ENCODE measurements at regions not wholly inside any gene's neighbourhood (a gene's known extent, or its start where the extent isn't known, plus 50 kb on each side); places are given as distances from the start of the nearest gene placed in this dataset.
"Not testable (repeated sequence)": the region's sequence is repeated elsewhere in the genome, so short reads cannot be mapped to it uniquely, and the experiment has no call there.

GRCh38 chr7:152553671-152554317, 118.0 kb upstream of the KMT2C start:
- no peak for DNase-seq
- no peak overlapping the region for H3K9ac ChIP-seq (ENCODE audit: low read length)
- no peak overlapping the region for H3K27ac ChIP-seq (ENCODE audit: low read length)
- no peaks in the 10 kb centered on the region for H3K79me2 ChIP-seq (ENCODE audit: low read length)
- H3K27me3 ChIP-seq (ENCODE audit: low read length): no peaks in the 10 kb centered on the region
- no peaks in the 10 kb centered on the region for H3K36me3 ChIP-seq (ENCODE audit: insufficient read depth, low read length)
- no peaks in the 10 kb centered on the region for H4K20me1 ChIP-seq (ENCODE audit: insufficient read depth, low read depth, low read length)
- H3K4me2 ChIP-seq (ENCODE audit: low read depth, low read length, poor library complexity, severe bottlenecking): no peak overlapping the region
- no peak overlapping the region for H2AFZ ChIP-seq (ENCODE audit: low read length)
- no peaks in the 10 kb centered on the region for H3K9me2 ChIP-seq (replicated peaks; ENCODE audit: insufficient read depth, low read length)
- H3K9me3 ChIP-seq (ENCODE audit: low read length): no peaks in the 10 kb centered on the region
- H3K4me1 ChIP-seq (ENCODE audit: low read length): no peaks in the 10 kb centered on the region
- no peak overlapping the region for H3K4me3 ChIP-seq (ENCODE audit: low read length)

- Histone ChIP-seq H3K4me1 (ENCODE audit: low read length) (no peaks in the 10 kb centered on the region), H3K9me2 (replicated peaks; ENCODE audit: insufficient read depth, low read length) (no peaks in the 10 kb centered on the region), H3K9me3 (ENCODE audit: low read length) (no peaks in the 10 kb centered on the region), H3K4me3 (ENCODE audit: low read length) (no peak overlapping the region), H2AFZ (ENCODE audit: low read length) (no peak overlapping the region), H3K27me3 (ENCODE audit: low read length) (no peaks in the 10 kb centered on the region), H3K4me2 (ENCODE audit: low read depth, low read length, poor library complexity, severe bottlenecking) (no peak overlapping the region), H3K36me3 (ENCODE audit: insufficient read depth, low read length) (no peaks in the 10 kb centered on the region), H3K9ac (ENCODE audit: low read length) (no peak overlapping the region), H4K20me1 (ENCODE audit: insufficient read depth, low read depth, low read length) (no peaks in the 10 kb centered on the region), H3K27ac (ENCODE audit: low read length) (no peak overlapping the region), H3K79me2 (ENCODE audit: low read length) (no peaks in the 10 kb centered on the region)
- no peak for DNase-seq
Observed at GRCh38 chr7:152551304-152552036, 115.7 kb upstream of the KMT2C start.

- no peaks in the 10 kb centered on the region for H3K9me2 ChIP-seq (replicated peaks; ENCODE audit: insufficient read depth, low read length)
- H2AFZ ChIP-seq (ENCODE audit: low read length): no peak overlapping the region
- no peaks in the 10 kb centered on the region for H3K27me3 ChIP-seq (ENCODE audit: low read length)
- H3K79me2 ChIP-seq (ENCODE audit: low read length): no peaks in the 10 kb centered on the region
- H3K27ac ChIP-seq (ENCODE audit: low read length): no peak overlapping the region
- H4K20me1 ChIP-seq (ENCODE audit: insufficient read depth, low read depth, low read length): no peaks in the 10 kb centered on the region
- no peaks in the 10 kb centered on the region for H3K36me3 ChIP-seq (ENCODE audit: insufficient read depth, low read length)
- H3K4me1 ChIP-seq (ENCODE audit: low read length): no peaks in the 10 kb centered on the region
- no peak overlapping the region for H3K4me2 ChIP-seq (ENCODE audit: low read depth, low read length, poor library complexity, severe bottlenecking)
- H3K9ac ChIP-seq (ENCODE audit: low read length): no peak overlapping the region
- no peak overlapping the region for H3K4me3 ChIP-seq (ENCODE audit: low read length)
- H3K9me3 ChIP-seq (ENCODE audit: low read length): no peaks in the 10 kb centered on the region
- DNase-seq: no peak
Observed at GRCh38 chr7:152544971-152545619, 109.3 kb upstream of the KMT2C start.

- Histone ChIP-seq H3K4me2 (ENCODE audit: low read depth, low read length, poor library complexity, severe bottlenecking) (no peak overlapping the region), H2AFZ (ENCODE audit: low read length) (no peak overlapping the region), H4K20me1 (ENCODE audit: insufficient read depth, low read depth, low read length) (no peaks in the 10 kb centered on the region), H3K79me2 (ENCODE audit: low read length) (no peaks in the 10 kb centered on the region), H3K9me2 (replicated peaks; ENCODE audit: insufficient read depth, low read length) (no peaks in the 10 kb centered on the region), H3K9me3 (ENCODE audit: low read length) (no peaks in the 10 kb centered on the region), H3K36me3 (ENCODE audit: insufficient read depth, low read length) (no peaks in the 10 kb centered on the region), H3K4me1 (ENCODE audit: low read length) (no peaks in the 10 kb centered on the region), H3K27me3 (ENCODE audit: low read length) (no peaks in the 10 kb centered on the region), H3K4me3 (ENCODE audit: low read length) (no peak overlapping the region), H3K27ac (ENCODE audit: low read length) (no peak overlapping the region), H3K9ac (ENCODE audit: low read length) (no peak overlapping the region)
- no peak for DNase-seq
Observed at GRCh38 chr7:152544481-152544927, 108.7 kb upstream of the KMT2C start.

- no peaks in the 10 kb centered on the region for H3K79me2 ChIP-seq (ENCODE audit: low read length)
- no peak overlapping the region for H2AFZ ChIP-seq (ENCODE audit: low read length)
- DNase-seq: no peak
- H3K9ac ChIP-seq (ENCODE audit: low read length): no peak overlapping the region
- H3K27me3 ChIP-seq (ENCODE audit: low read length): no peaks in the 10 kb centered on the region
- H3K36me3 ChIP-seq (ENCODE audit: insufficient read depth, low read length): no peaks in the 10 kb centered on the region
- no peaks in the 10 kb centered on the region for H3K4me1 ChIP-seq (ENCODE audit: low read length)
- no peaks in the 10 kb centered on the region for H4K20me1 ChIP-seq (ENCODE audit: insufficient read depth, low read depth, low read length)
- no peak overlapping the region for H3K27ac ChIP-seq (ENCODE audit: low read length)
- H3K4me2 ChIP-seq (ENCODE audit: low read depth, low read length, poor library complexity, severe bottlenecking): no peak overlapping the region
- H3K9me3 ChIP-seq (ENCODE audit: low read length): no peaks in the 10 kb centered on the region
- H3K4me3 ChIP-seq (ENCODE audit: low read length): no peak overlapping the region
- no peaks in the 10 kb centered on the region for H3K9me2 ChIP-seq (replicated peaks; ENCODE audit: insufficient read depth, low read length)
Observed at GRCh38 chr7:152543799-152544198, 108.0 kb upstream of the KMT2C start.

GRCh38 chr7:152541892-152542291, 106.1 kb upstream of the KMT2C start:
- Histone ChIP-seq H3K9me2 (replicated peaks; ENCODE audit: insufficient read depth, low read length) (no peaks in the 10 kb centered on the region), H3K27me3 (ENCODE audit: low read length) (no peaks in the 10 kb centered on the region), H3K27ac (ENCODE audit: low read length) (no peak overlapping the region), H3K36me3 (ENCODE audit: insufficient read depth, low read length) (no peaks in the 10 kb centered on the region), H3K9me3 (ENCODE audit: low read length) (no peaks in the 10 kb centered on the region), H3K4me1 (ENCODE audit: low read length) (no peaks in the 10 kb centered on the region), H3K9ac (ENCODE audit: low read length) (no peak overlapping the region), H3K79me2 (ENCODE audit: low read length) (no peaks in the 10 kb centered on the region), H3K4me3 (ENCODE audit: low read length) (no peak overlapping the region), H2AFZ (ENCODE audit: low read length) (no peak overlapping the region), H3K4me2 (ENCODE audit: low read depth, low read length, poor library complexity, severe bottlenecking) (no peak overlapping the region), H4K20me1 (ENCODE audit: insufficient read depth, low read depth, low read length) (no peaks in the 10 kb centered on the region)
- DNase-seq: no peak

GRCh38 chr7:152539190-152539495, 103.3 kb upstream of the KMT2C start:
- H2AFZ ChIP-seq (ENCODE audit: low read length); H3K9me2 ChIP-seq (replicated peaks; ENCODE audit: insufficient read depth, low read length); H4K20me1 ChIP-seq (ENCODE audit: insufficient read depth, low read depth, low read length): not testable (repeated sequence)

GRCh38 chr7:152538346-152539189, 102.8 kb upstream of the KMT2C start:
- not testable (repeated sequence) for H3K27ac ChIP-seq (ENCODE audit: low read length); H3K9ac ChIP-seq (ENCODE audit: low read length); H2AFZ ChIP-seq (ENCODE audit: low read length); H3K4me2 ChIP-seq (ENCODE audit: low read depth, low read length, poor library complexity, severe bottlenecking); H3K9me3 ChIP-seq (ENCODE audit: low read length); H3K27me3 ChIP-seq (ENCODE audit: low read length); H3K9me2 ChIP-seq (replicated peaks; ENCODE audit: insufficient read depth, low read length); H3K4me3 ChIP-seq (ENCODE audit: low read length); DNase-seq; H3K79me2 ChIP-seq (ENCODE audit: low read length); H3K4me1 ChIP-seq (ENCODE audit: low read length); H4K20me1 ChIP-seq (ENCODE audit: insufficient read depth, low read depth, low read length); H3K36me3 ChIP-seq (ENCODE audit: insufficient read depth, low read length)

More at GRCh38 chr7:152539190-152539495, 103.3 kb upstream of the KMT2C start:
- H3K4me3 ChIP-seq (ENCODE audit: low read length); H3K27me3 ChIP-seq (ENCODE audit: low read length); H3K9ac ChIP-seq (ENCODE audit: low read length); H3K79me2 ChIP-seq (ENCODE audit: low read length); H3K4me2 ChIP-seq (ENCODE audit: low read depth, low read length, poor library complexity, severe bottlenecking); H3K27ac ChIP-seq (ENCODE audit: low read length); H3K4me1 ChIP-seq (ENCODE audit: low read length); H3K36me3 ChIP-seq (ENCODE audit: insufficient read depth, low read length); DNase-seq; H3K9me3 ChIP-seq (ENCODE audit: low read length): not testable (repeated sequence)

Measured in Karpas-422 (cell line).